Astrocyte (in vitro differentiated cells and primary cell): ENCODE measurements at regions not wholly inside any gene's neighbourhood (a gene's known extent, or its start where the extent isn't known, plus 50 kb on each side); places are given as distances from the start of the nearest gene placed in this dataset.

Experiments used
- DNase-seq: peaks from one replicate; pipeline ENCODE4 v3.0.0-alpha.2; 2010; ENCODE audit warnings: low read depth
- FAIRE-seq: peaks from 2 replicates; lab custom pipeline; 2011; peaks lifted over from hg19 to GRCh38; lab: Jason Lieb, UNC
- H2AFZ ChIP-seq: 2 replicates; pipeline ENCODE4 v1.6.0; 2012; ENCODE audit warnings: low read depth, low read length, inconsistent platforms
- H3K27ac ChIP-seq: 2 replicates; pipeline ENCODE4 v1.5.1; 2011; ENCODE audit warnings: low read depth, low read length, inconsistent platforms
- H3K27me3 ChIP-seq: 2 replicates; pipeline ENCODE4 v1.6.0; 2011; ENCODE audit warnings: low read length, inconsistent platforms; ENCODE audit not compliant: insufficient read depth
- H3K36me3 ChIP-seq: 2 replicates; pipeline ENCODE4 v1.5.1; 2011; ENCODE audit warnings: low read length, inconsistent platforms; ENCODE audit not compliant: insufficient read depth
- H3K4me1 ChIP-seq: 2 replicates; pipeline ENCODE4 v1.5.1; 2011; ENCODE audit warnings: low read length, inconsistent platforms; ENCODE audit not compliant: insufficient read depth
- H3K4me2 ChIP-seq: 2 replicates; pipeline ENCODE4 v1.6.0; 2012; ENCODE audit warnings: low read length, inconsistent platforms
- H3K4me3 ChIP-seq: 2 replicates; pipeline ENCODE4 v1.5.1; 2011; ENCODE audit warnings: low read depth, mild to moderate bottlenecking, low read length, inconsistent platforms; ENCODE audit not compliant: insufficient read depth
- H3K79me2 ChIP-seq: 2 replicates; pipeline ENCODE4 v1.6.0; 2012; ENCODE audit warnings: mild to moderate bottlenecking, low read length, inconsistent platforms; ENCODE audit not compliant: insufficient read depth
- H3K9ac ChIP-seq: 2 replicates; pipeline ENCODE4 v1.6.0; 2012; ENCODE audit warnings: mild to moderate bottlenecking, low read length, inconsistent platforms
- H3K9me3 ChIP-seq: 2 replicates; pipeline ENCODE4 v1.5.1; 2012; ENCODE audit warnings: low read depth, mild to moderate bottlenecking, low read length, inconsistent platforms; ENCODE audit not compliant: insufficient read depth
- H4K20me1 ChIP-seq: 2 replicates; pipeline ENCODE4 v1.6.0; 2012; ENCODE audit warnings: low read length, inconsistent platforms; ENCODE audit not compliant: insufficient read depth
- H3K27ac Mint-ChIP-seq: one replicate; pipeline ENCODE4 v1.8.0; 2021; ENCODE audit warnings: mild to moderate bottlenecking, mixed read lengths; ENCODE audit not compliant: unreplicated experiment
- H3K27me3 Mint-ChIP-seq: one replicate; pipeline ENCODE4 v1.8.0; 2021; ENCODE audit warnings: low read depth, mixed read lengths; ENCODE audit not compliant: unreplicated experiment
- H3K36me3 Mint-ChIP-seq: one replicate; pipeline ENCODE4 v1.8.0; 2021; ENCODE audit warnings: low read depth, mixed read lengths; ENCODE audit not compliant: unreplicated experiment
- H3K4me1 Mint-ChIP-seq: one replicate; pipeline ENCODE4 v1.8.0; 2021; ENCODE audit warnings: low read depth, mixed read lengths; ENCODE audit not compliant: unreplicated experiment
- H3K4me3 Mint-ChIP-seq: one replicate; pipeline ENCODE4 v1.8.0; 2021; ENCODE audit warnings: mild to moderate bottlenecking, moderate library complexity, mixed read lengths; ENCODE audit not compliant: unreplicated experiment
- H3K9me3 Mint-ChIP-seq: one replicate; pipeline ENCODE4 v1.8.0; 2021; ENCODE audit warnings: mild to moderate bottlenecking, mixed read lengths; ENCODE audit not compliant: unreplicated experiment
- CTCF ChIP-seq: IDR thresholded peaks from 2 replicates; pipeline ENCODE4 v1.5.1; 2011; ENCODE audit warnings: low read depth, mild to moderate bottlenecking, inconsistent platforms, low read length, moderate library complexity; ENCODE audit not compliant: insufficient read depth
- EZH2 ChIP-seq: IDR thresholded peaks from 2 replicates; pipeline ENCODE4 v1.6.1; 2012; ENCODE audit warnings: mild to moderate bottlenecking, low read length, inconsistent platforms; ENCODE audit not compliant: insufficient read depth

GRCh38 chr1:104402178-104402577, 652.5 kb downstream of the AMY1C start:
- no peak overlapping the region for H3K27ac Mint-ChIP-seq
- Histone ChIP-seq H3K9ac (no peak overlapping the region), H3K27ac (no peak overlapping the region), H3K4me2 (no peak overlapping the region), H3K9me3 (no peaks in the 10 kb centered on the region), H3K4me3 (no peak overlapping the region), H3K79me2 (no peaks in the 10 kb centered on the region), H3K36me3 (no peaks in the 10 kb centered on the region), H2AFZ (no peak overlapping the region), H3K27me3 (no peaks in the 10 kb centered on the region), H4K20me1 (no peaks in the 10 kb centered on the region), H3K4me1 (no peaks in the 10 kb centered on the region)
- no peak for TF ChIP-seq CTCF
- TF ChIP-seq EZH2: no peak
- DNase-seq: no peak
- no peaks in the 10 kb centered on the region for H3K4me1 Mint-ChIP-seq
- H3K4me3 Mint-ChIP-seq: no peak overlapping the region
- FAIRE-seq: no peak
- no peaks in the 10 kb centered on the region for H3K27me3 Mint-ChIP-seq
- H3K36me3 Mint-ChIP-seq: no peaks in the 10 kb centered on the region
- H3K9me3 Mint-ChIP-seq: no peaks in the 10 kb centered on the region

- H3K4me2 ChIP-seq: no peak overlapping the region
- FAIRE-seq (no peak), DNase-seq (no peak)
- no peak overlapping the region for H3K27ac ChIP-seq
- H3K27me3 ChIP-seq: no peaks in the 10 kb centered on the region
- Mint-ChIP-seq H3K27me3 (no peaks in the 10 kb centered on the region), H3K36me3 (no peaks in the 10 kb centered on the region), H3K27ac (no peak overlapping the region), H3K9me3 (no peaks in the 10 kb centered on the region), H3K4me3 (no peak overlapping the region), H3K4me1 (no peaks in the 10 kb centered on the region)
- H3K36me3 ChIP-seq: no peaks in the 10 kb centered on the region
- H4K20me1 ChIP-seq: no peaks in the 10 kb centered on the region
- H2AFZ ChIP-seq: no peak overlapping the region
- H3K79me2 ChIP-seq: no peaks in the 10 kb centered on the region
- H3K4me1 ChIP-seq: no peaks in the 10 kb centered on the region
- no peaks in the 10 kb centered on the region for H3K9me3 ChIP-seq
- TF ChIP-seq CTCF: no peak
- no peak overlapping the region for H3K9ac ChIP-seq
- no peak overlapping the region for H3K4me3 ChIP-seq
Observed at GRCh38 chr1:104403883-104404282, 654.2 kb downstream of the AMY1C start.

- DNase-seq: no peak
- Mint-ChIP-seq H3K27me3 (no peaks in the 10 kb centered on the region), H3K36me3 (no peaks in the 10 kb centered on the region), H3K4me3 (no peak overlapping the region), H3K4me1 (no peaks in the 10 kb centered on the region), H3K9me3 (no peaks in the 10 kb centered on the region), H3K27ac (no peak overlapping the region)
- no peak for TF ChIP-seq EZH2
- no peak for TF ChIP-seq CTCF
- Histone ChIP-seq H3K4me3 (no peak overlapping the region), H2AFZ (no peak overlapping the region), H3K36me3 (no peaks in the 10 kb centered on the region), H3K79me2 (no peaks in the 10 kb centered on the region), H3K27me3 (no peaks in the 10 kb centered on the region), H3K4me1 (no peaks in the 10 kb centered on the region), H3K9me3 (no peaks in the 10 kb centered on the region), H4K20me1 (no peaks in the 10 kb centered on the region), H3K27ac (no peak overlapping the region), H3K9ac (no peak overlapping the region), H3K4me2 (no peak overlapping the region)
- no peak for FAIRE-seq
Observed at GRCh38 chr1:104406728-104407127, 657.0 kb downstream of the AMY1C start.
